OCI-LY1 (cell line): ENCODE measurements at regions not wholly inside any gene's neighbourhood (a gene's known extent, or its start where the extent isn't known, plus 50 kb on each side); places are given as distances from the start of the nearest gene placed in this dataset.

Experiments
- H2AFZ ChIP-seq: fragments of 200-600 bp; sonication (generic), shearing (Covaris generic); 2 replicates; pipeline ENCODE4 v1.6.0; 2014; ENCODE audit warnings: antibody characterized with exemption, mild to moderate bottlenecking, low read length
- H3F3A ChIP-seq: fragments of 200-600 bp; sonication (generic), shearing (Covaris generic); 2 replicates; pipeline ENCODE4 v1.6.0; 2014; ENCODE audit warnings: mild to moderate bottlenecking, antibody characterized with exemption, low read length, moderate library complexity; ENCODE audit not compliant: insufficient read depth
- H3K27ac ChIP-seq: fragments of 200-600 bp; sonication (generic); 2 replicates; pipeline ENCODE4 v1.5.1; 2014; ENCODE audit warnings: low read length, mixed run types, mild to moderate bottlenecking, low read depth; ENCODE audit not compliant: poor library complexity, severe bottlenecking
- H3K27me3 ChIP-seq: fragments of 200-600 bp; sonication (generic); 2 replicates; pipeline ENCODE4 v1.6.0; 2014; ENCODE audit warnings: antibody characterized with exemption, mild to moderate bottlenecking, low read length, moderate library complexity; ENCODE audit not compliant: insufficient read depth
- H3K36me3 ChIP-seq: fragments of 200-600 bp; sonication (generic); 2 replicates; pipeline ENCODE4 v1.6.1; 2014; ENCODE audit warnings: mild to moderate bottlenecking, antibody characterized with exemption, low read length, moderate library complexity, mixed read lengths; ENCODE audit not compliant: insufficient read depth
- H3K4me1 ChIP-seq: fragments of 200-600 bp; sonication (generic); 2 replicates; pipeline ENCODE4 v1.5.1; 2014; ENCODE audit warnings: mild to moderate bottlenecking, low read length, moderate library complexity; ENCODE audit not compliant: insufficient read depth, severe bottlenecking
- H3K4me2 ChIP-seq: fragments of 200-600 bp; sonication (generic), shearing (Covaris generic); 2 replicates; pipeline ENCODE4 v1.6.1; 2014; ENCODE audit warnings: low read length
- H3K4me3 ChIP-seq: fragments of 200-600 bp; sonication (generic); 2 replicates; pipeline ENCODE4 v1.5.1; 2014; ENCODE audit warnings: low read length, low read depth, mild to moderate bottlenecking, mixed read lengths; ENCODE audit not compliant: poor library complexity, severe bottlenecking
- H3K79me2 ChIP-seq: fragments of 200-600 bp; shearing (Covaris generic); 2 replicates; pipeline ENCODE4 v1.6.1; 2016; ENCODE audit warnings: mixed run types, low read length, mixed read lengths; ENCODE audit not compliant: insufficient read depth
- H3K9ac ChIP-seq: fragments of 200-600 bp; sonication (generic), shearing (Covaris generic); 2 replicates; pipeline ENCODE4 v1.6.1; 2014; ENCODE audit warnings: mild to moderate bottlenecking, low read length, mixed read lengths
- H3K9me2 ChIP-seq: fragments of 200-600 bp; sonication (generic), shearing (Covaris generic); 2 replicates; pipeline ENCODE4 v1.6.1; 2014; ENCODE audit warnings: low read depth, mild to moderate bottlenecking, low read length, mixed read lengths
- H3K9me3 ChIP-seq: fragments of 200-600 bp; shearing (Covaris generic); 2 replicates; pipeline ENCODE4 v1.6.1; 2014; ENCODE audit warnings: low read length, mixed read lengths
- H4K20me1 ChIP-seq: fragments of 200-600 bp; sonication (generic), shearing (Covaris generic); 2 replicates; pipeline ENCODE4 v1.6.0; 2016; ENCODE audit warnings: mild to moderate bottlenecking, low read length; ENCODE audit not compliant: insufficient read depth
- CTCF ChIP-seq: fragments of 200-600 bp; sonication (generic), shearing (Covaris generic); IDR thresholded peaks from 2 replicates; pipeline ENCODE4 v1.5.1; 2017; ENCODE audit warnings: mild to moderate bottlenecking, antibody characterized with exemption, low read length, moderate library complexity, mixed read lengths
- EZH2 ChIP-seq: fragments of 200-600 bp; sonication (generic), shearing (Covaris generic); IDR thresholded peaks from 2 replicates; pipeline ENCODE4 v1.8.0; 2017; ENCODE audit warnings: borderline replicate concordance, mixed run types, mild to moderate bottlenecking, antibody characterized with exemption, low read length, moderate library complexity, mixed read lengths

GRCh38 chr7:13288516-13288915 lies 601.1 kb downstream of the ARL4A start:
- no peaks in the 10 kb centered on the region for H3F3A ChIP-seq
- H3K27ac ChIP-seq, result no peak overlapping the region
- no peak overlapping the region for H3K4me2 ChIP-seq
- H3K9me2 ChIP-seq, result no peaks in the 10 kb centered on the region
- TF ChIP-seq EZH2, result no peak
- TF ChIP-seq CTCF, result no peak
- peaks cover 7% of the 10 kb centered on the region; the same call in 1 of the 2 replicates for H3K9me3 ChIP-seq
- H3K4me3 ChIP-seq, result no peak overlapping the region
- no peak overlapping the region for H3K9ac ChIP-seq
- H3K36me3 ChIP-seq, result no peaks in the 10 kb centered on the region
- no peak overlapping the region for H2AFZ ChIP-seq
- H3K27me3 ChIP-seq, result no peaks in the 10 kb centered on the region
- H3K4me1 ChIP-seq, result peaks cover 16% of the 10 kb centered on the region
- no peaks in the 10 kb centered on the region for H3K79me2 ChIP-seq
- H4K20me1 ChIP-seq, result no peaks in the 10 kb centered on the region

GRCh38 chr7:13290975-13291374 lies 603.5 kb downstream of the ARL4A start:
- Histone ChIP-seq H3K36me3 (no peaks in the 10 kb centered on the region), H3K9me3 (no peaks in the 10 kb centered on the region; the same call in 1 of the 2 replicates), H3K4me2 (no peak overlapping the region), H3K79me2 (no peaks in the 10 kb centered on the region), H2AFZ (no peak overlapping the region), H3K4me1 (peaks cover 16% of the 10 kb centered on the region), H3K27ac (no peak overlapping the region), H3K9ac (no peak overlapping the region), H3K27me3 (no peaks in the 10 kb centered on the region), H4K20me1 (no peaks in the 10 kb centered on the region), H3K9me2 (no peaks in the 10 kb centered on the region), H3K4me3 (no peak overlapping the region), H3F3A (no peaks in the 10 kb centered on the region)
- no peak for TF ChIP-seq EZH2
- no peak for TF ChIP-seq CTCF

- H4K20me1 ChIP-seq, result no peaks in the 10 kb centered on the region
- H3K9ac ChIP-seq, result no peak overlapping the region
- no peaks in the 10 kb centered on the region; the same call in 1 of the 2 replicates for H3K9me3 ChIP-seq
- H3K79me2 ChIP-seq, result no peaks in the 10 kb centered on the region
- no peaks in the 10 kb centered on the region for H3K27me3 ChIP-seq
- no peaks in the 10 kb centered on the region for H3K9me2 ChIP-seq
- no peaks in the 10 kb centered on the region for H3F3A ChIP-seq
- no peaks in the 10 kb centered on the region for H3K36me3 ChIP-seq
- no peak overlapping the region for H2AFZ ChIP-seq
- H3K4me1 ChIP-seq, result no peaks in the 10 kb centered on the region
- H3K4me3 ChIP-seq, result no peak overlapping the region
- no peak overlapping the region for H3K4me2 ChIP-seq
- no peak overlapping the region for H3K27ac ChIP-seq
- TF ChIP-seq EZH2 (no peak), CTCF (no peak)
Measured at GRCh38 chr7:13293264-13294002, 606.0 kb downstream of the ARL4A start.
